AG09309 (cell line): ENCODE measurements at regions not wholly inside any gene's neighbourhood (a gene's known extent, or its start where the extent isn't known, plus 50 kb on each side); places are given as distances from the start of the nearest gene placed in this dataset.

Source experiments
- DNase-seq: peaks from one replicate; pipeline ENCODE4 v3.0.0-alpha.2; 2010; ENCODE audit warnings: low read depth
- H3K4me3 ChIP-seq: 2 replicates; pipeline ENCODE4 v1.5.1; 2011; ENCODE audit warnings: mild to moderate bottlenecking, low read depth, low read length, moderate library complexity; ENCODE audit not compliant: control insufficient read depth
- CTCF ChIP-seq: IDR thresholded peaks from 2 replicates; pipeline ENCODE4 v1.5.1; 2011; ENCODE audit warnings: mild to moderate bottlenecking, low read depth, low read length, inconsistent platforms; ENCODE audit not compliant: insufficient read depth, control insufficient read depth; ENCODE audit errors: missing control alignments

GRCh38 chr1:55640708-55641473 lies 425.7 kb upstream of the USP24 start:
- TF ChIP-seq CTCF, result no peak
- no peak overlapping the region; the same call in 1 of the 2 replicates for H3K4me3 ChIP-seq
- peak; percentile 55 for DNase-seq

GRCh38 chr1:55639526-55639925 lies 424.4 kb upstream of the USP24 start:
- no peak for TF ChIP-seq CTCF
- H3K4me3 ChIP-seq, result no peak overlapping the region
- no peak for DNase-seq

GRCh38 chr1:55639051-55639450 lies 423.9 kb upstream of the USP24 start:
- no peak overlapping the region for H3K4me3 ChIP-seq
- TF ChIP-seq CTCF, result no peak
- no peak for DNase-seq

- H3K4me3 ChIP-seq, result no peak overlapping the region
- TF ChIP-seq CTCF, result no peak
- no peak for DNase-seq
These were observed 421.5 kb upstream of the USP24 start for GRCh38 chr1:55636696-55637095.

- no peak overlapping the region for H3K4me3 ChIP-seq
- no peak for DNase-seq
- no peak for TF ChIP-seq CTCF
These were observed 420.7 kb upstream of the USP24 start for GRCh38 chr1:55635856-55636255.

GRCh38 chr1:55634516-55634915 lies 419.4 kb upstream of the USP24 start:
- DNase-seq, result no peak
- H3K4me3 ChIP-seq, result no peak overlapping the region
- TF ChIP-seq CTCF, result no peak
